HepG2 (cell line): ENCODE measurements at regions not wholly inside any gene's neighbourhood (a gene's known extent, or its start where the extent isn't known, plus 50 kb on each side); places are given as distances from the start of the nearest gene placed in this dataset.
A peak's percentile ranks its signal among the peaks of the same experiment; 100 is the strongest.

ENCODE experiments used
- DNMT1 ChIP-seq: sonication (generic); formaldehyde crosslinking; IDR thresholded peaks from 2 replicates; pipeline ENCODE4 v1.5.1; 2020; ENCODE audit warnings: mild to moderate bottlenecking, missing genetic modification reagents
- FOSL1 ChIP-seq: sonication (generic); formaldehyde crosslinking; IDR thresholded peaks from 2 replicates; pipeline ENCODE4 v1.9.0; 2021; ENCODE audit warnings: missing genetic modification reagents, borderline replicate concordance
- FOSL2 ChIP-seq: sonication (generic); formaldehyde crosslinking; IDR thresholded peaks from 2 replicates; pipeline ENCODE4 v1.4.0; 2020; ENCODE audit warnings: missing genetic modification reagents
- GFI1 ChIP-seq: sonication (generic); formaldehyde crosslinking; IDR thresholded peaks from 2 replicates; pipeline ENCODE4 v1.5.0; 2020; ENCODE audit warnings: missing genetic modification reagents, mild to moderate bottlenecking, borderline replicate concordance
- GLI4 ChIP-seq: sonication (generic); formaldehyde crosslinking; IDR thresholded peaks from 2 replicates; pipeline ENCODE4 v1.5.1; 2020; ENCODE audit warnings: missing genetic modification reagents, mild to moderate bottlenecking, moderate library complexity, borderline replicate concordance
- MAFF ChIP-seq: IDR thresholded peaks from 2 replicates; pipeline ENCODE4 v1.6.1; 2011; ENCODE audit warnings: low read depth, low read length, improper control_type of control experiment
- MAFK ChIP-seq, 2 experiments: IDR thresholded peaks in 1 of 2; conservative IDR thresholded peaks in 1 of 2; 2 replicates each; pipeline ENCODE4 v1.6.1; 2011; ENCODE audit warnings: improper control_type of control experiment in 2 of 2, low read length in 2 of 2
- SYNCRIP ChIP-seq: fragments of 200-400 bp; formaldehyde crosslinking; IDR thresholded peaks from 2 replicates; pipeline ENCODE4 v1.6.1; 2018; ENCODE audit warnings: mild to moderate bottlenecking, low read depth, low read length; ENCODE audit not compliant: insufficient read depth
- XBP1 ChIP-seq: sonication (generic); formaldehyde crosslinking; IDR thresholded peaks from 2 replicates; pipeline ENCODE4 v1.5.0; 2020; ENCODE audit warnings: missing genetic modification reagents
- ZBTB21 ChIP-seq: sonication (generic); formaldehyde crosslinking; IDR thresholded peaks from 2 replicates; pipeline ENCODE4 v1.4.0; 2020; ENCODE audit warnings: missing genetic modification reagents
- ZKSCAN8 ChIP-seq: IDR thresholded peaks from 2 replicates; pipeline ENCODE4 v1.6.1; 2016; ENCODE audit warnings: borderline replicate concordance, missing genetic modification reagents, missing compliant biosample characterization
- ZNF556 ChIP-seq: sonication (generic); formaldehyde crosslinking; IDR thresholded peaks from 2 replicates; pipeline ENCODE4 v1.4.0; 2020; ENCODE audit warnings: mild to moderate bottlenecking, missing genetic modification reagents, borderline replicate concordance
- ZNF572 ChIP-seq: sonication (generic); formaldehyde crosslinking; IDR thresholded peaks from 2 replicates; pipeline ENCODE4 v1.5.1; 2020; ENCODE audit warnings: mild to moderate bottlenecking, missing genetic modification reagents
- TF ChIP-seq, protein P1 (sequence below): sonication (generic); formaldehyde crosslinking; IDR thresholded peaks from 2 replicates; pipeline ENCODE4 v1.9.0; 2021; ENCODE audit warnings: missing genetic modification reagents, mild to moderate bottlenecking, borderline replicate concordance
- TF ChIP-seq, protein P2 (sequence below): sonication (generic); formaldehyde crosslinking; IDR thresholded peaks from 2 replicates; pipeline ENCODE4 v1.5.0; 2020; ENCODE audit warnings: missing genetic modification reagents
- TF ChIP-seq, protein P3 (sequence below): sonication (generic); formaldehyde crosslinking; conservative IDR thresholded peaks from 2 replicates; pipeline ENCODE4 v1.8.0; 2022; ENCODE audit warnings: mild to moderate bottlenecking, moderate library complexity, missing genetic modification reagents
- TF ChIP-seq, protein P4 (sequence below): IDR thresholded peaks from 2 replicates; pipeline ENCODE4 v1.6.1; 2012; ENCODE audit warnings: low read length, improper control_type of control experiment

DNA sequence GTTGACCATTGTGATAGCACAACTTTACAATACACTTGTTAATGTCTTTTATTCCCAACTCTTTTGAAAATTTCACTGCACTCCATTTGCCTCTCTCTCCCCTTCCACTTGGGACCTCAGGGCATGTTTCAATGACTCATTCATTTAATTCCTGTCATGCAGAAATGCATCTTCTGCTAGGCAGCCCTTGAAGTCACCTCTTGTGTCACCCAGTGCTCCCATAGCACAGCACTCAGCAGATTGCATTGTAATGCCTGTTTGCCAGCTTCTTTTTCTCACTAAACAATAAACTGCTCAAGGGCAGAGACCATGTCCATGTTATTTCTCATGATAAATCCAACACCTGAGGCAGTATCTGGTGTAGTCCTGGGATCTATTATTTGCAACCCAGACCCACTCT lies 85.9 kb upstream of the ACSL3 start (continued):
- TF ChIP-seq MAFK (conservative IDR thresholded peaks at IDR 0.05 in 1 of 2, IDR thresholded peaks at IDR 0.05 in 1 of 2; ENCODE audit: low read length in 2 of 2) (peak in 1 of 2 experiments; percentile 9; a peak in 1 of 4 replicates), GFI1 (no peak), ZNF556 (CRISPR knock-in tag) (no peak), FOSL2 (peak; percentile 59), MAFF (no peak), ZNF572 (CRISPR knock-in tag) (no peak), ZBTB21 (CRISPR knock-in tag) (no peak), DNMT1 (CRISPR knock-in tag) (no peak), SYNCRIP (no peak), GLI4 (CRISPR knock-in tag) (no peak), ZKSCAN8 (no peak), XBP1 (CRISPR knock-in tag) (no peak), FOSL1 (CRISPR knock-in tag) (0 out of 2 replicates have a peak, but pooled peaks have one; percentile 24)
- TF ChIP-seq, protein P1, sequence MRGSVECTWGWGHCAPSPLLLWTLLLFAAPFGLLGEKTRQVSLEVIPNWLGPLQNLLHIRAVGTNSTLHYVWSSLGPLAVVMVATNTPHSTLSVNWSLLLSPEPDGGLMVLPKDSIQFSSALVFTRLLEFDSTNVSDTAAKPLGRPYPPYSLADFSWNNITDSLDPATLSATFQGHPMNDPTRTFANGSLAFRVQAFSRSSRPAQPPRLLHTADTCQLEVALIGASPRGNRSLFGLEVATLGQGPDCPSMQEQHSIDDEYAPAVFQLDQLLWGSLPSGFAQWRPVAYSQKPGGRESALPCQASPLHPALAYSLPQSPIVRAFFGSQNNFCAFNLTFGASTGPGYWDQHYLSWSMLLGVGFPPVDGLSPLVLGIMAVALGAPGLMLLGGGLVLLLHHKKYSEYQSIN, result no peak
- TF ChIP-seq, protein P2, sequence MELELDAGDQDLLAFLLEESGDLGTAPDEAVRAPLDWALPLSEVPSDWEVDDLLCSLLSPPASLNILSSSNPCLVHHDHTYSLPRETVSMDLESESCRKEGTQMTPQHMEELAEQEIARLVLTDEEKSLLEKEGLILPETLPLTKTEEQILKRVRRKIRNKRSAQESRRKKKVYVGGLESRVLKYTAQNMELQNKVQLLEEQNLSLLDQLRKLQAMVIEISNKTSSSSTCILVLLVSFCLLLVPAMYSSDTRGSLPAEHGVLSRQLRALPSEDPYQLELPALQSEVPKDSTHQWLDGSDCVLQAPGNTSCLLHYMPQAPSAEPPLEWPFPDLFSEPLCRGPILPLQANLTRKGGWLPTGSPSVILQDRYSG (CRISPR knock-in tag), result no peak
- TF ChIP-seq, protein P3, sequence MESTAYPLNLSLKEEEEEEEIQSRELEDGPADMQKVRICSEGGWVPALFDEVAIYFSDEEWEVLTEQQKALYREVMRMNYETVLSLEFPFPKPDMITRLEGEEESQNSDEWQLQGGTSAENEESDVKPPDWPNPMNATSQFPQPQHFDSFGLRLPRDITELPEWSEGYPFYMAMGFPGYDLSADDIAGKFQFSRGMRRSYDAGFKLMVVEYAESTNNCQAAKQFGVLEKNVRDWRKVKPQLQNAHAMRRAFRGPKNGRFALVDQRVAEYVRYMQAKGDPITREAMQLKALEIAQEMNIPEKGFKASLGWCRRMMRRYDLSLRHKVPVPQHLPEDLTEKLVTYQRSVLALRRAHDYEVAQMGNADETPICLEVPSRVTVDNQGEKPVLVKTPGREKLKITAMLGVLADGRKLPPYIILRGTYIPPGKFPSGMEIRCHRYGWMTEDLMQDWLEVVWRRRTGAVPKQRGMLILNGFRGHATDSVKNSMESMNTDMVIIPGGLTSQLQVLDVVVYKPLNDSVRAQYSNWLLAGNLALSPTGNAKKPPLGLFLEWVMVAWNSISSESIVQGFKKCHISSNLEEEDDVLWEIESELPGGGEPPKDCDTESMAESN (CRISPR knock-in tag), result no peak
- TF ChIP-seq, protein P4, sequence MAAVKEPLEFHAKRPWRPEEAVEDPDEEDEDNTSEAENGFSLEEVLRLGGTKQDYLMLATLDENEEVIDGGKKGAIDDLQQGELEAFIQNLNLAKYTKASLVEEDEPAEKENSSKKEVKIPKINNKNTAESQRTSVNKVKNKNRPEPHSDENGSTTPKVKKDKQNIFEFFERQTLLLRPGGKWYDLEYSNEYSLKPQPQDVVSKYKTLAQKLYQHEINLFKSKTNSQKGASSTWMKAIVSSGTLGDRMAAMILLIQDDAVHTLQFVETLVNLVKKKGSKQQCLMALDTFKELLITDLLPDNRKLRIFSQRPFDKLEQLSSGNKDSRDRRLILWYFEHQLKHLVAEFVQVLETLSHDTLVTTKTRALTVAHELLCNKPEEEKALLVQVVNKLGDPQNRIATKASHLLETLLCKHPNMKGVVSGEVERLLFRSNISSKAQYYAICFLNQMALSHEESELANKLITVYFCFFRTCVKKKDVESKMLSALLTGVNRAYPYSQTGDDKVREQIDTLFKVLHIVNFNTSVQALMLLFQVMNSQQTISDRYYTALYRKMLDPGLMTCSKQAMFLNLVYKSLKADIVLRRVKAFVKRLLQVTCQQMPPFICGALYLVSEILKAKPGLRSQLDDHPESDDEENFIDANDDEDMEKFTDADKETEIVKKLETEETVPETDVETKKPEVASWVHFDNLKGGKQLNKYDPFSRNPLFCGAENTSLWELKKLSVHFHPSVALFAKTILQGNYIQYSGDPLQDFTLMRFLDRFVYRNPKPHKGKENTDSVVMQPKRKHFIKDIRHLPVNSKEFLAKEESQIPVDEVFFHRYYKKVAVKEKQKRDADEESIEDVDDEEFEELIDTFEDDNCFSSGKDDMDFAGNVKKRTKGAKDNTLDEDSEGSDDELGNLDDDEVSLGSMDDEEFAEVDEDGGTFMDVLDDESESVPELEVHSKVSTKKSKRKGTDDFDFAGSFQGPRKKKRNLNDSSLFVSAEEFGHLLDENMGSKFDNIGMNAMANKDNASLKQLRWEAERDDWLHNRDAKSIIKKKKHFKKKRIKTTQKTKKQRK, result no peak
